ENCODE measurements at regions not wholly inside any gene's neighbourhood (a gene's known extent, or its start where the extent isn't known, plus 50 kb on each side); places are given as distances from the start of the nearest gene placed in this dataset.

- DNase-seq (ENCODE audit: low read depth in 4 of 4, low spot score in 1 of 4) = no peak
Observed at GRCh38 chr20:21804802-21805201, 99.3 kb downstream of the PAX1 start.

GRCh38 chr20:21801193-21801592 lies 95.7 kb downstream of the PAX1 start:
- no peak for DNase-seq (ENCODE audit: low read depth in 4 of 4, low spot score in 1 of 4)

- DNase-seq (ENCODE audit: low read depth in 4 of 4, low spot score in 1 of 4) = no peak
Observed at GRCh38 chr20:21798384-21798783, 92.9 kb downstream of the PAX1 start.

GRCh38 chr20:21796059-21796458 lies 90.6 kb downstream of the PAX1 start:
- DNase-seq (ENCODE audit: low read depth in 4 of 4, low spot score in 1 of 4) = no peak

- no peak for DNase-seq (ENCODE audit: low read depth in 4 of 4, low spot score in 1 of 4)
Observed at GRCh38 chr20:21788082-21788481, 82.6 kb downstream of the PAX1 start.

GRCh38 chr20:21781446-21782075 lies 76.1 kb downstream of the PAX1 start:
- no peak for DNase-seq (ENCODE audit: low read depth in 4 of 4, low spot score in 1 of 4)

- DNase-seq (ENCODE audit: low read depth in 4 of 4, low spot score in 1 of 4) = no peak
Observed at GRCh38 chr20:21780528-21780927, 75.1 kb downstream of the PAX1 start.

All from stimulated activated CD4-positive, alpha-beta T cell treated with anti-CD3 and anti-CD28 coated beads, Interleukin-1b, Interleukin-23, amount 100 ng/mL, for 24 hours (primary cell).